Neural cell (in vitro differentiated cells): ENCODE measurements at regions not wholly inside any gene's neighbourhood (a gene's known extent, or its start where the extent isn't known, plus 50 kb on each side); places are given as distances from the start of the nearest gene placed in this dataset.

Experiments used
- H2AFZ ChIP-seq: fragments of 200-600, 300-800 bp; sonication (generic), shearing (Covaris generic); 2 replicates; pipeline ENCODE4 v1.6.0; 2014; ENCODE audit warnings: low read depth, mild to moderate bottlenecking, antibody characterized with exemption, low read length, moderate library complexity
- H3F3A ChIP-seq: fragments of 200-600 bp; shearing (Covaris generic); 2 replicates; pipeline ENCODE4 v1.6.1; 2016; ENCODE audit warnings: mild to moderate bottlenecking, moderate library complexity, mixed read lengths, antibody characterized with exemption, low read length; ENCODE audit not compliant: insufficient read depth, poor library complexity, severe bottlenecking
- H3K27ac ChIP-seq: fragments of 200-600, 300-800 bp; sonication (generic), shearing (Covaris generic); 2 replicates; pipeline ENCODE4 v1.5.1; 2014; ENCODE audit warnings: mild to moderate bottlenecking, low read length, moderate library complexity
- H3K27me3 ChIP-seq: fragments of 300-800, 200-600 bp; sonication (generic), shearing (Covaris generic); 2 replicates; pipeline ENCODE4 v1.6.0; 2014; ENCODE audit warnings: mild to moderate bottlenecking, low read depth, low read length, moderate library complexity; ENCODE audit not compliant: insufficient read depth
- H3K36me3 ChIP-seq: fragments of 300-800, 200-600 bp; sonication (generic), shearing (Covaris generic); 2 replicates; pipeline ENCODE4 v1.5.1; 2014; ENCODE audit warnings: mild to moderate bottlenecking, antibody characterized with exemption, low read length, moderate library complexity; ENCODE audit not compliant: insufficient read depth
- H3K4me2 ChIP-seq: fragments of 300-800, 200-600 bp; sonication (generic), shearing (Covaris generic); 2 replicates; pipeline ENCODE4 v1.6.0; 2014; ENCODE audit warnings: mild to moderate bottlenecking, low read length
- H3K4me3 ChIP-seq: fragments of 300-800, 200-600 bp; sonication (generic), shearing (Covaris generic); 2 replicates; pipeline ENCODE4 v1.5.1; 2014; ENCODE audit warnings: mild to moderate bottlenecking, low read length, moderate library complexity
- H3K79me2 ChIP-seq: fragments of 200-600 bp; shearing (Covaris generic); replicated peaks from 2 replicates; pipeline ENCODE4 v1.6.0; 2014; ENCODE audit warnings: mild to moderate bottlenecking, low read length, moderate library complexity; ENCODE audit not compliant: insufficient read depth
- H3K9ac ChIP-seq: fragments of 300-800, 200-600 bp; sonication (generic), shearing (Covaris generic); 2 replicates; pipeline ENCODE4 v1.6.1; 2016; ENCODE audit warnings: mild to moderate bottlenecking, low read length, mixed read lengths
- H3K9me2 ChIP-seq: fragments of 200-600 bp; shearing (Covaris generic); 2 replicates; pipeline ENCODE4 v1.6.1; 2016; ENCODE audit warnings: mild to moderate bottlenecking, low read length, mixed read lengths; ENCODE audit not compliant: insufficient read depth
- H3K9me3 ChIP-seq: fragments of 200-600, 300-800 bp; sonication (generic), shearing (Covaris generic); 2 replicates; pipeline ENCODE4 v1.6.1; 2016; ENCODE audit warnings: mild to moderate bottlenecking, mixed run types, low read length, moderate library complexity, mixed read lengths
- H4K20me1 ChIP-seq: fragments of 200-600 bp; shearing (Covaris generic); 2 replicates; pipeline ENCODE4 v1.6.1; 2016; ENCODE audit warnings: mild to moderate bottlenecking, mixed run types; ENCODE audit not compliant: insufficient read depth
- EP300 ChIP-seq: fragments of 450-650 bp; conservative IDR thresholded peaks from 2 replicates; pipeline ENCODE4 v1.6.1; 2014; ENCODE audit warnings: antibody characterized with exemption, mild to moderate bottlenecking, moderate library complexity; ENCODE audit not compliant: poor library complexity, severe bottlenecking
- EZH2 ChIP-seq: fragments of 200-600, 300-800 bp; shearing (Covaris generic), sonication (generic); IDR thresholded peaks from 2 replicates; pipeline ENCODE4 v1.6.1; 2014; ENCODE audit warnings: antibody characterized with exemption, low read length, borderline replicate concordance, mild to moderate bottlenecking; ENCODE audit not compliant: insufficient read depth, poor library complexity, severe bottlenecking
- MXI1 ChIP-seq: fragments of 450-650 bp; conservative IDR thresholded peaks from 2 replicates; pipeline ENCODE4 v1.6.1; 2014; ENCODE audit warnings: antibody characterized with exemption, mild to moderate bottlenecking; ENCODE audit not compliant: poor library complexity, severe bottlenecking
- POLR2AphosphoS5 ChIP-seq: IDR thresholded peaks from 2 replicates; pipeline ENCODE4 v1.6.1; 2012
- RAD21 ChIP-seq: fragments of 450-650 bp; conservative IDR thresholded peaks from 2 replicates; pipeline ENCODE4 v1.6.1; 2014; ENCODE audit warnings: antibody characterized with exemption, mild to moderate bottlenecking, moderate library complexity
- SMC3 ChIP-seq: fragments of 450-650 bp; conservative IDR thresholded peaks from 2 replicates; pipeline ENCODE4 v1.6.1; 2014; ENCODE audit warnings: antibody characterized with exemption, mild to moderate bottlenecking, moderate library complexity; ENCODE audit not compliant: poor library complexity
- TAF1 ChIP-seq: IDR thresholded peaks from 2 replicates; pipeline ENCODE4 v1.6.1; 2012; ENCODE audit warnings: low read depth
- TF ChIP-seq, protein P1 (sequence below): IDR thresholded peaks from 2 replicates; pipeline ENCODE4 v1.6.1; 2012; ENCODE audit warnings: borderline replicate concordance
- TF ChIP-seq, protein P2 (sequence below): fragments of 450-650 bp; IDR thresholded peaks from 2 replicates; pipeline ENCODE4 v1.5.1; 2014; ENCODE audit warnings: antibody characterized with exemption, mild to moderate bottlenecking, moderate library complexity; ENCODE audit not compliant: poor library complexity, severe bottlenecking

DNA sequence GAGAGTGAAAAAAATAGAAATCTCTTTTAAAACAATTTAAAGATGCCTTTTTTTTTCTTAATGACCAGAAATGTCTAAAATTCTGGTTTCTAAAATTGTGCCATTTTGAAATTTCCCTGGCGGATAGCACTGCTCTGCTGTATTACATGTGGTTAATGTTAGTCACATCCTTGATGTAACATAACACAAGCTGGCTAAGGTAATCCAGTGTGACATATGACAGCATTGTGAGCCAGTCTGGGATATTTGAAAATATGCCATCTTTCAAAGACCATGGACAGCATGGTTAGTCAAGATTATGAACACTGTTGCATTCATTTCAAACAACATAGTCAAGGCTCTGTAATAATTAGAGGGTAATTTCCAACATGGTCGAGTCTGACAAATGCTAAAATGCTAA, 133.2 kb downstream of the ALX1 start:
- H3F3A ChIP-seq: no peaks in the 10 kb centered on the region

DNA sequence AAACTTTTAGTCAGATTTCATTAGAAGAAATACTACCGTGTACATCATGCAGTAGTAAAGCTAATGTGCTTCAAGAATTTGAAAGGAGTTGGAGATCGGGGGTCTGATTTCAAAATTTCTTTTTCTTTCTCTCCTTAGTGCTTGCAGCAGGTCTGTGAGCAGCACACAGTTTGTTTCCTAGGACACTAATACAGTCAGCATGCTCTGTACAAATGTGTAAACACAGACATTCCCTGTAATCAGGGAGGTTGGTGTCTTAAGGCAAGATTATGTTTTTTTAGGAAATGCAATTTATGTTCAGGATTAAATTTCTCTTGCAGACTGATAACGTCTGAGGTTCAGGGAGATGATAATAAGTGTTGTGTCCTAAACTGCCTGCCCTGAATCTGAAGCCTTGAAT, 142.7 kb downstream of the ALX1 start:
- Histone ChIP-seq H3K27me3 (no peaks in the 10 kb centered on the region), H3K4me3 (no peak overlapping the region), H3K9ac (no peak overlapping the region), H3K4me2 (no peak overlapping the region), H4K20me1 (no peaks in the 10 kb centered on the region), H3K9me3 (no peaks in the 10 kb centered on the region), H3K36me3 (no peaks in the 10 kb centered on the region), H3F3A (no peaks in the 10 kb centered on the region), H3K9me2 (no peaks in the 10 kb centered on the region), H3K27ac (no peak overlapping the region), H2AFZ (no peak overlapping the region), H3K79me2 (no peaks in the 10 kb centered on the region)
- no peak for TF ChIP-seq RAD21
- no peak for TF ChIP-seq MXI1
- TF ChIP-seq POLR2AphosphoS5: no peak
- no peak for TF ChIP-seq SMC3
- TF ChIP-seq EP300: no peak
- TF ChIP-seq, protein P1, sequence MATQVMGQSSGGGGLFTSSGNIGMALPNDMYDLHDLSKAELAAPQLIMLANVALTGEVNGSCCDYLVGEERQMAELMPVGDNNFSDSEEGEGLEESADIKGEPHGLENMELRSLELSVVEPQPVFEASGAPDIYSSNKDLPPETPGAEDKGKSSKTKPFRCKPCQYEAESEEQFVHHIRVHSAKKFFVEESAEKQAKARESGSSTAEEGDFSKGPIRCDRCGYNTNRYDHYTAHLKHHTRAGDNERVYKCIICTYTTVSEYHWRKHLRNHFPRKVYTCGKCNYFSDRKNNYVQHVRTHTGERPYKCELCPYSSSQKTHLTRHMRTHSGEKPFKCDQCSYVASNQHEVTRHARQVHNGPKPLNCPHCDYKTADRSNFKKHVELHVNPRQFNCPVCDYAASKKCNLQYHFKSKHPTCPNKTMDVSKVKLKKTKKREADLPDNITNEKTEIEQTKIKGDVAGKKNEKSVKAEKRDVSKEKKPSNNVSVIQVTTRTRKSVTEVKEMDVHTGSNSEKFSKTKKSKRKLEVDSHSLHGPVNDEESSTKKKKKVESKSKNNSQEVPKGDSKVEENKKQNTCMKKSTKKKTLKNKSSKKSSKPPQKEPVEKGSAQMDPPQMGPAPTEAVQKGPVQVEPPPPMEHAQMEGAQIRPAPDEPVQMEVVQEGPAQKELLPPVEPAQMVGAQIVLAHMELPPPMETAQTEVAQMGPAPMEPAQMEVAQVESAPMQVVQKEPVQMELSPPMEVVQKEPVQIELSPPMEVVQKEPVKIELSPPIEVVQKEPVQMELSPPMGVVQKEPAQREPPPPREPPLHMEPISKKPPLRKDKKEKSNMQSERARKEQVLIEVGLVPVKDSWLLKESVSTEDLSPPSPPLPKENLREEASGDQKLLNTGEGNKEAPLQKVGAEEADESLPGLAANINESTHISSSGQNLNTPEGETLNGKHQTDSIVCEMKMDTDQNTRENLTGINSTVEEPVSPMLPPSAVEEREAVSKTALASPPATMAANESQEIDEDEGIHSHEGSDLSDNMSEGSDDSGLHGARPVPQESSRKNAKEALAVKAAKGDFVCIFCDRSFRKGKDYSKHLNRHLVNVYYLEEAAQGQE: no peak
- TF ChIP-seq, protein P2, sequence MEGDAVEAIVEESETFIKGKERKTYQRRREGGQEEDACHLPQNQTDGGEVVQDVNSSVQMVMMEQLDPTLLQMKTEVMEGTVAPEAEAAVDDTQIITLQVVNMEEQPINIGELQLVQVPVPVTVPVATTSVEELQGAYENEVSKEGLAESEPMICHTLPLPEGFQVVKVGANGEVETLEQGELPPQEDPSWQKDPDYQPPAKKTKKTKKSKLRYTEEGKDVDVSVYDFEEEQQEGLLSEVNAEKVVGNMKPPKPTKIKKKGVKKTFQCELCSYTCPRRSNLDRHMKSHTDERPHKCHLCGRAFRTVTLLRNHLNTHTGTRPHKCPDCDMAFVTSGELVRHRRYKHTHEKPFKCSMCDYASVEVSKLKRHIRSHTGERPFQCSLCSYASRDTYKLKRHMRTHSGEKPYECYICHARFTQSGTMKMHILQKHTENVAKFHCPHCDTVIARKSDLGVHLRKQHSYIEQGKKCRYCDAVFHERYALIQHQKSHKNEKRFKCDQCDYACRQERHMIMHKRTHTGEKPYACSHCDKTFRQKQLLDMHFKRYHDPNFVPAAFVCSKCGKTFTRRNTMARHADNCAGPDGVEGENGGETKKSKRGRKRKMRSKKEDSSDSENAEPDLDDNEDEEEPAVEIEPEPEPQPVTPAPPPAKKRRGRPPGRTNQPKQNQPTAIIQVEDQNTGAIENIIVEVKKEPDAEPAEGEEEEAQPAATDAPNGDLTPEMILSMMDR: no peak
- no peak for TF ChIP-seq TAF1
- TF ChIP-seq EZH2: no peak

More for the DNA sequence above, 133.2 kb downstream of the ALX1 start:
- H3K4me2 ChIP-seq: no peak overlapping the region
- TF ChIP-seq TAF1 (no peak), MXI1 (no peak), SMC3 (no peak), RAD21 (no peak), EP300 (no peak), EZH2 (no peak), POLR2AphosphoS5 (no peak)
- TF ChIP-seq, protein P1: no peak
- TF ChIP-seq, protein P2: no peak
- H4K20me1 ChIP-seq: no peaks in the 10 kb centered on the region
- no peaks in the 10 kb centered on the region for H3K9me2 ChIP-seq
- H3K27me3 ChIP-seq: no peaks in the 10 kb centered on the region
- no peak overlapping the region for H2AFZ ChIP-seq
- no peaks in the 10 kb centered on the region for H3K36me3 ChIP-seq
- no peaks in the 10 kb centered on the region for H3K9me3 ChIP-seq
- no peak overlapping the region for H3K27ac ChIP-seq
- H3K9ac ChIP-seq: no peak overlapping the region
- H3K79me2 ChIP-seq: no peaks in the 10 kb centered on the region
- H3K4me3 ChIP-seq: no peak overlapping the region
